HCT116 (cell line): ENCODE measurements at regions not wholly inside any gene's neighbourhood (a gene's known extent, or its start where the extent isn't known, plus 50 kb on each side); places are given as distances from the start of the nearest gene placed in this dataset.

ENCODE experiments used
- ATAC-seq: fragments of 200-7000 bp; cut with Tn5 transposase; 2 replicates; pipeline ENCODE4 v1.9.1; 2020; ENCODE audit warnings: mild to moderate bottlenecking, moderate library complexity
- BruUV-seq: library from RNA; stranded (reverse); fragments of 400-500 nt; replicated peaks from 2 replicates; lab custom pipeline; 2021; lab: Mats Ljungman, UMichigan
- CTCF ChIA-PET: fragments of 300-600 bp; sonication (Branson Sonifier 250); formaldehyde crosslinking; loops from one replicate; lab custom pipeline; 2021; ENCODE audit warnings: antibody characterized with exemption; lab: Charles Lee
- POLR2A ChIA-PET: fragments of 300-600, 350-600 bp; sonication (Branson Sonifier 250); formaldehyde crosslinking; loops from one replicate; lab custom pipeline; 2021; ENCODE audit warnings: antibody characterized with exemption; lab: Charles Lee
- RAD21 ChIA-PET, 2 experiments: fragments of 300-600 bp; sonication (Branson Sonifier 250); formaldehyde crosslinking; loops; one replicate each; lab custom pipeline; 2023; ENCODE audit warnings: low total read pairs in 2 of 2; ENCODE audit not compliant: uncharacterized antibody in 2 of 2, unreplicated experiment in 2 of 2, low non-redundant PET in 1 of 2; lab: Charles Lee
- DNase-seq: peaks from one replicate; pipeline ENCODE4 v3.0.0-alpha.2; 2010; ENCODE audit warnings: low read depth, low spot score
- H2AFZ ChIP-seq: fragments of 200-600 bp; shearing (Covaris generic), sonication (generic); 2 replicates; pipeline ENCODE4 v1.6.1; 2017; ENCODE audit warnings: low read depth, mixed run types, mixed read lengths, antibody characterized with exemption, low read length; ENCODE audit not compliant: poor library complexity, severe bottlenecking
- H3K27ac ChIP-seq: 2 replicates; pipeline ENCODE4 v1.5.1; 2012; ENCODE audit warnings: low read depth, low read length
- H3K27me3 ChIP-seq: fragments of 200-600 bp; sonication (generic); 2 replicates; pipeline ENCODE4 v1.6.1; 2016; ENCODE audit warnings: mixed run types, low read length, mixed read lengths; ENCODE audit not compliant: insufficient read depth
- H3K36me3 ChIP-seq, 2 experiments: fragments of 200-500 bp in 1 of 2; fragments of 200-600 bp in 1 of 2; sonication (Bioruptor generic) in 1 of 2; sonication (generic) in 1 of 2; 2 replicates each; pipeline versions ENCODE4 v1.5.1 to v1.6.1; 2014 to 2016; ENCODE audit warnings: low read length in 2 of 2, inconsistent platforms in 1 of 2, mixed read lengths in 1 of 2, mixed run types in 1 of 2; ENCODE audit not compliant: insufficient read depth in 2 of 2, control insufficient read depth in 1 of 2
- H3K4me1 ChIP-seq, 2 experiments: fragments of 200-600 bp in 1 of 2; sonication (generic) in 1 of 2; 2 replicates each; pipeline versions ENCODE4 v1.5.1 to v1.6.1; 2012 to 2017; ENCODE audit warnings: low read length in 2 of 2, inconsistent platforms in 1 of 2, mild to moderate bottlenecking in 1 of 2, mixed read lengths in 1 of 2, mixed run types in 1 of 2, moderate library complexity in 1 of 2; ENCODE audit not compliant: insufficient read depth in 2 of 2, control insufficient read depth in 1 of 2
- H3K4me2 ChIP-seq: fragments of 200-600 bp; sonication (generic); 2 replicates; pipeline ENCODE4 v1.6.1; 2017; ENCODE audit warnings: mixed run types, low read length, mixed read lengths
- H3K4me3 ChIP-seq, 2 experiments: fragments of 200-600 bp in 1 of 2; sonication (generic) in 1 of 2; replicated peaks in 1 of 2; 2 replicates each; pipeline ENCODE4 v1.5.1; 2011 to 2016; ENCODE audit warnings: low read length in 2 of 2, control low read depth in 1 of 2, low read depth in 1 of 2, mild to moderate bottlenecking in 1 of 2, mixed read lengths in 1 of 2, mixed run types in 1 of 2
- H3K79me2 ChIP-seq: fragments of 200-600 bp; sonication (generic); 2 replicates; pipeline ENCODE4 v1.6.1; 2017; ENCODE audit warnings: mild to moderate bottlenecking, mixed run types, low read length, moderate library complexity, mixed read lengths; ENCODE audit not compliant: insufficient read depth
- H3K9ac ChIP-seq: fragments of 200-600 bp; sonication (generic); 2 replicates; pipeline ENCODE4 v1.6.1; 2016; ENCODE audit warnings: low read length, mixed read lengths
- H3K9me2 ChIP-seq: fragments of 200-600 bp; sonication (generic), shearing (Covaris generic); 2 replicates; pipeline ENCODE4 v1.6.1; 2017; ENCODE audit warnings: mixed run types, mild to moderate bottlenecking, moderate library complexity; ENCODE audit not compliant: insufficient read depth
- H3K9me3 ChIP-seq, 2 experiments: fragments of 200-500 bp in 1 of 2; fragments of 200-600 bp in 1 of 2; sonication (Bioruptor generic) in 1 of 2; sonication (generic) in 1 of 2; 2 replicates each; pipeline ENCODE4 v1.6.1; 2014 to 2017; ENCODE audit warnings: low read length in 2 of 2, mixed read lengths in 2 of 2, inconsistent platforms in 1 of 2, low read depth in 1 of 2, mild to moderate bottlenecking in 1 of 2, mixed run types in 1 of 2, moderate library complexity in 1 of 2; ENCODE audit not compliant: control insufficient read depth in 1 of 2, insufficient read depth in 1 of 2
- H4K20me1 ChIP-seq: fragments of 200-600 bp; sonication (generic), shearing (Covaris generic); 2 replicates; pipeline ENCODE4 v1.6.1; 2017; ENCODE audit warnings: mixed run types, mild to moderate bottlenecking, moderate library complexity; ENCODE audit not compliant: insufficient read depth
- CEBPB ChIP-seq: IDR thresholded peaks from 2 replicates; pipeline ENCODE4 v1.6.1; 2012; ENCODE audit warnings: low read depth
- EZH2 ChIP-seq: fragments of 200-600 bp; sonication (generic); IDR thresholded peaks from 2 replicates; pipeline ENCODE4 v1.6.1; 2017; ENCODE audit warnings: antibody characterized with exemption, mixed run types
- FOSL1 ChIP-seq: IDR thresholded peaks from 2 replicates; pipeline ENCODE4 v1.6.1; 2012; ENCODE audit warnings: low read depth
- JUND ChIP-seq: IDR thresholded peaks from 2 replicates; pipeline ENCODE4 v1.6.1; 2012
- POLR2A ChIP-seq: IDR thresholded peaks from 2 replicates; pipeline ENCODE4 v1.7.0; 2011; ENCODE audit warnings: borderline replicate concordance; ENCODE audit not compliant: insufficient read depth, insufficient read length; ENCODE audit errors: extremely low read depth
- RAD21 ChIP-seq: IDR thresholded peaks from 2 replicates; pipeline ENCODE4 v1.6.1; 2012; ENCODE audit warnings: low read depth, mild to moderate bottlenecking
- SIN3A ChIP-seq: IDR thresholded peaks from 2 replicates; pipeline ENCODE4 v1.6.1; 2012; ENCODE audit warnings: low read depth
- SRF ChIP-seq: IDR thresholded peaks from 2 replicates; pipeline ENCODE4 v1.6.1; 2012; ENCODE audit warnings: low read depth
- YY1 ChIP-seq: IDR thresholded peaks from 2 replicates; pipeline ENCODE4 v1.6.1; 2011; ENCODE audit warnings: low read length, low read depth, moderate library complexity, mild to moderate bottlenecking; ENCODE audit not compliant: insufficient replicate concordance; ENCODE audit errors: extremely low read depth
- intact Hi-C: fragments of 100-400 bp; cut with micrococcal nuclease; formaldehyde crosslinking; loops from 2 replicates; pipeline ENCODE4 v1.10.0; 2022
- TF ChIP-seq, protein P1 (sequence below): IDR thresholded peaks from 2 replicates; pipeline ENCODE4 v1.6.1; 2012
- TF ChIP-seq, protein P2 (sequence below): IDR thresholded peaks from 2 replicates; pipeline ENCODE4 v1.6.1; 2011; ENCODE audit warnings: mild to moderate bottlenecking, low read length, moderate library complexity; ENCODE audit not compliant: insufficient replicate concordance; ENCODE audit errors: extremely low read depth

DNA sequence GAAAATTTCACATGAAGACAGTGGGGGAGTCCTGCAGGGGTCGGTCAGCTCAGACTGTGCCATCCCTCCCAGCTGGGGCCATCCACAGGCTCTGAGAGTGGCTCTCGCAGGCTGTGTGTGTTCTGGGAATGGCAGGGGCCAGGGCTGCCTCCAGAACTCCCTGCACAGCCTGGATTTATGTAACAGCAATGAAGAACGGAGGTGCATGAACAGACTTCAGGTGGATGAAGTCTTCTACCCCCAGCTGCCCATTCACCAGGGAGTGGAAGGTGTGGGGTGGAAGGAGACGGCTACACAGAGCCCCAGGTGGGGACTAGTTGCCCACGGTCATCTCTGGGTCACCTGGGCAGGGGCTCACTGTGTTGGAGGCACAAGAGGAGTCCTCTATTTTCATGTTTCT is 56.1 kb upstream of the HDAC4 start:
- no TSS peak for BruUV-seq

More for the DNA sequence above, 56.1 kb upstream of the HDAC4 start:
- Histone ChIP-seq H3K27ac (no peak overlapping the region), H3K36me3 (no peaks in the 10 kb centered on the region), H3K4me1 (no peaks in the 10 kb centered on the region), H3K9ac (no peak overlapping the region), H3K9me2 (no peaks in the 10 kb centered on the region), H3K4me3 (no peak overlapping the region), H3K79me2 (no peaks in the 10 kb centered on the region), H4K20me1 (no peaks in the 10 kb centered on the region), H3K4me2 (no peak overlapping the region), H3K9me3 (no peaks in the 10 kb centered on the region), H3K27me3 (peaks cover 4% of the 10 kb centered on the region; the same call in 1 of the 2 replicates), H2AFZ (no peak overlapping the region)
- ATAC-seq (no peak), DNase-seq (no peak)
- TF ChIP-seq, protein P1, sequence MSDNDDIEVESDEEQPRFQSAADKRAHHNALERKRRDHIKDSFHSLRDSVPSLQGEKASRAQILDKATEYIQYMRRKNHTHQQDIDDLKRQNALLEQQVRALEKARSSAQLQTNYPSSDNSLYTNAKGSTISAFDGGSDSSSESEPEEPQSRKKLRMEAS, result no peak
- TF ChIP-seq JUND, result no peak
- TF ChIP-seq RAD21, result no peak
- TF ChIP-seq SRF, result no peak
- TF ChIP-seq POLR2A, result no peak
- no peak for TF ChIP-seq EZH2
- TF ChIP-seq YY1, result no peak
- no peak for TF ChIP-seq SIN3A
- TF ChIP-seq FOSL1, result no peak
- no peak for TF ChIP-seq CEBPB
- TF ChIP-seq, protein P2, sequence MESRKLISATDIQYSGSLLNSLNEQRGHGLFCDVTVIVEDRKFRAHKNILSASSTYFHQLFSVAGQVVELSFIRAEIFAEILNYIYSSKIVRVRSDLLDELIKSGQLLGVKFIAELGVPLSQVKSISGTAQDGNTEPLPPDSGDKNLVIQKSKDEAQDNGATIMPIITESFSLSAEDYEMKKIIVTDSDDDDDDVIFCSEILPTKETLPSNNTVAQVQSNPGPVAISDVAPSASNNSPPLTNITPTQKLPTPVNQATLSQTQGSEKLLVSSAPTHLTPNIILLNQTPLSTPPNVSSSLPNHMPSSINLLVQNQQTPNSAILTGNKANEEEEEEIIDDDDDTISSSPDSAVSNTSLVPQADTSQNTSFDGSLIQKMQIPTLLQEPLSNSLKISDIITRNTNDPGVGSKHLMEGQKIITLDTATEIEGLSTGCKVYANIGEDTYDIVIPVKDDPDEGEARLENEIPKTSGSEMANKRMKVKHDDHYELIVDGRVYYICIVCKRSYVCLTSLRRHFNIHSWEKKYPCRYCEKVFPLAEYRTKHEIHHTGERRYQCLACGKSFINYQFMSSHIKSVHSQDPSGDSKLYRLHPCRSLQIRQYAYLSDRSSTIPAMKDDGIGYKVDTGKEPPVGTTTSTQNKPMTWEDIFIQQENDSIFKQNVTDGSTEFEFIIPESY, result no peak
- CTCF ChIA-PET, result no interaction called here
- POLR2A ChIA-PET, result no interaction called here
- intact Hi-C loops, result no loop called here
- RAD21 ChIA-PET, result no interaction called here
